GM19324 (cell line): ENCODE measurements at regions not wholly inside any gene's neighbourhood (a gene's known extent, or its start where the extent isn't known, plus 50 kb on each side); places are given as distances from the start of the nearest gene placed in this dataset.

Experiments
- ATAC-seq: cut with Tn5 transposase; IDR thresholded peaks from one replicate; pipeline ENCODE4 v1.9.1; 2021; ENCODE audit warnings: mild to moderate bottlenecking, moderate library complexity; ENCODE audit not compliant: unreplicated experiment, low FRiP score

- ATAC-seq = no peak
Observed at GRCh38 chr16:73506568-73507056, 458.7 kb upstream of the ZFHX3 start.

GRCh38 chr16:73505577-73505976 is 457.6 kb upstream of the ZFHX3 start:
- ATAC-seq = no peak

- ATAC-seq = no peak
Observed at GRCh38 chr16:73504591-73505575, 457.0 kb upstream of the ZFHX3 start.

- no peak for ATAC-seq
Observed at GRCh38 chr16:73503093-73503492, 455.2 kb upstream of the ZFHX3 start.

GRCh38 chr16:73499276-73499675 is 451.3 kb upstream of the ZFHX3 start:
- ATAC-seq = no peak

- no peak for ATAC-seq
Observed at GRCh38 chr16:73485880-73486279, 438.0 kb upstream of the ZFHX3 start.

GRCh38 chr16:73483934-73484711 is 436.2 kb upstream of the ZFHX3 start:
- no peak for ATAC-seq

- no peak for ATAC-seq
Observed at GRCh38 chr16:73483076-73483791, 435.3 kb upstream of the ZFHX3 start.

GRCh38 chr16:73482310-73482709 is 434.4 kb upstream of the ZFHX3 start:
- no peak for ATAC-seq

GRCh38 chr16:73480381-73480780 is 432.5 kb upstream of the ZFHX3 start:
- no peak for ATAC-seq

- no peak for ATAC-seq
Observed at GRCh38 chr16:73473713-73474112, 425.8 kb upstream of the ZFHX3 start.

GRCh38 chr16:73464834-73465233 is 416.9 kb upstream of the ZFHX3 start:
- no peak for ATAC-seq

- no peak for ATAC-seq
Observed at GRCh38 chr16:73459586-73459985, 411.7 kb upstream of the ZFHX3 start.

GRCh38 chr16:73457851-73458250 is 409.9 kb upstream of the ZFHX3 start:
- ATAC-seq = no peak

GRCh38 chr16:73448970-73449369 is 401.0 kb upstream of the ZFHX3 start:
- ATAC-seq = no peak

GRCh38 chr16:73447846-73448245 is 399.9 kb upstream of the ZFHX3 start:
- no peak for ATAC-seq

GRCh38 chr16:73434621-73435020 is 386.7 kb upstream of the ZFHX3 start:
- no peak for ATAC-seq

- ATAC-seq = no peak
Observed at GRCh38 chr16:73433731-73434307, 385.9 kb upstream of the ZFHX3 start.

- no peak for ATAC-seq
Observed at GRCh38 chr16:73432850-73433730, 385.2 kb upstream of the ZFHX3 start.
